MM.1S (cell line): ENCODE measurements at regions not wholly inside any gene's neighbourhood (a gene's known extent, or its start where the extent isn't known, plus 50 kb on each side); places are given as distances from the start of the nearest gene placed in this dataset.

ENCODE experiments used
- DNase-seq: peaks from one replicate; pipeline ENCODE4 v3.0.0-alpha.2; 2015
- H2AFZ ChIP-seq: fragments of 300-600 bp; sonication (generic); 2 replicates; pipeline ENCODE4 v1.6.0; 2016; ENCODE audit warnings: antibody characterized with exemption, low read length
- H3F3A ChIP-seq: fragments of 300-600 bp; sonication (generic); 2 replicates; pipeline ENCODE4 v1.6.1; 2016; ENCODE audit warnings: mild to moderate bottlenecking, antibody characterized with exemption, low read length, moderate library complexity, mixed read lengths; ENCODE audit not compliant: insufficient read depth
- H3K27ac ChIP-seq: fragments of 300-600 bp; sonication (generic); 2 replicates; pipeline ENCODE4 v1.5.1; 2016; ENCODE audit warnings: mild to moderate bottlenecking, low read length
- H3K27me3 ChIP-seq: fragments of 300-600 bp; sonication (generic); replicated peaks from 2 replicates; pipeline ENCODE4 v1.6.0; 2016; ENCODE audit warnings: low read length; ENCODE audit not compliant: insufficient read depth
- H3K36me3 ChIP-seq: fragments of 300-600 bp; sonication (generic); replicated peaks from 2 replicates; pipeline ENCODE4 v1.6.1; 2016; ENCODE audit warnings: mild to moderate bottlenecking, low read length, mixed read lengths; ENCODE audit not compliant: insufficient read depth
- H3K4me1 ChIP-seq: fragments of 300-600 bp; sonication (generic); 2 replicates; pipeline ENCODE4 v1.6.1; 2016; ENCODE audit warnings: low read length, mixed read lengths
- H3K4me2 ChIP-seq: fragments of 300-600 bp; sonication (generic); 2 replicates; pipeline ENCODE4 v1.6.0; 2016; ENCODE audit warnings: low read depth, low read length
- H3K4me3 ChIP-seq: fragments of 300-600 bp; sonication (generic); 2 replicates; pipeline ENCODE4 v1.5.1; 2016; ENCODE audit warnings: low read length, mixed read lengths
- H3K79me2 ChIP-seq: fragments of 300-600 bp; sonication (generic); 2 replicates; pipeline ENCODE4 v1.6.1; 2016; ENCODE audit warnings: mixed run types, low read length, mixed read lengths
- H3K9ac ChIP-seq: fragments of 300-600 bp; sonication (generic); 2 replicates; pipeline ENCODE4 v1.6.1; 2016; ENCODE audit warnings: low read length, mixed read lengths
- H3K9me2 ChIP-seq: fragments of 300-600 bp; sonication (generic); replicated peaks from 2 replicates; pipeline ENCODE4 v1.6.1; 2016; ENCODE audit warnings: mild to moderate bottlenecking, low read length, mixed read lengths; ENCODE audit not compliant: insufficient read depth
- H3K9me3 ChIP-seq: fragments of 300-600 bp; sonication (generic); replicated peaks from 2 replicates; pipeline ENCODE4 v1.6.1; 2016; ENCODE audit warnings: mild to moderate bottlenecking, low read length, mixed read lengths; ENCODE audit not compliant: insufficient read depth
- H4K20me1 ChIP-seq: fragments of 300-600 bp; sonication (generic); 2 replicates; pipeline ENCODE4 v1.6.1; 2016; ENCODE audit warnings: mild to moderate bottlenecking, low read length, moderate library complexity, mixed read lengths; ENCODE audit not compliant: insufficient read depth
- CTCF ChIP-seq: fragments of 300-600 bp; sonication (generic); IDR thresholded peaks from 2 replicates; pipeline ENCODE4 v1.5.1; 2016; ENCODE audit warnings: antibody characterized with exemption, low read length, mixed read lengths
- EZH2 ChIP-seq: fragments of 300-600 bp; sonication (generic); optimal IDR thresholded peaks from 2 replicates; pipeline ENCODE3; 2017; ENCODE audit warnings: low read depth, mild to moderate bottlenecking, antibody characterized with exemption, low read length, mixed read lengths
- EZH2phosphoT487 ChIP-seq: fragments of 300-600 bp; sonication (generic); IDR thresholded peaks from 2 replicates; pipeline ENCODE4 v1.6.1; 2018; ENCODE audit warnings: antibody characterized with exemption, low read length

- Histone ChIP-seq H3K27ac (no peak overlapping the region), H3F3A (no peaks in the 10 kb centered on the region), H3K4me3 (no peak overlapping the region), H3K9me3 (no peaks in the 10 kb centered on the region), H3K4me2 (no peak overlapping the region), H3K4me1 (no peaks in the 10 kb centered on the region), H4K20me1 (no peaks in the 10 kb centered on the region), H3K27me3 (no peaks in the 10 kb centered on the region), H3K9ac (no peak overlapping the region), H3K36me3 (no peaks in the 10 kb centered on the region), H3K9me2 (no peaks in the 10 kb centered on the region), H2AFZ (no peak overlapping the region), H3K79me2 (no peaks in the 10 kb centered on the region)
- no peak for DNase-seq
- TF ChIP-seq EZH2phosphoT487 = no peak
- TF ChIP-seq EZH2 = no peak
- TF ChIP-seq CTCF = no peak
Measured at GRCh38 chrX:93932471-93933220, 258.6 kb downstream of the FAM133A start.

GRCh38 chrX:93977641-93978040, 303.6 kb downstream of the FAM133A start:
- TF ChIP-seq EZH2 = no peak
- no peak for TF ChIP-seq CTCF
- TF ChIP-seq EZH2phosphoT487 = no peak
- H3K79me2 ChIP-seq = no peaks in the 10 kb centered on the region

GRCh38 chrX:93985344-93986307, 311.6 kb downstream of the FAM133A start:
- Histone ChIP-seq H3K9me3 (no peaks in the 10 kb centered on the region), H3K9me2 (no peaks in the 10 kb centered on the region), H3K9ac (no peak overlapping the region), H3K79me2 (no peaks in the 10 kb centered on the region), H3K27me3 (no peaks in the 10 kb centered on the region), H2AFZ (no peak overlapping the region), H3K4me2 (no peak overlapping the region), H3K4me3 (no peak overlapping the region), H3K36me3 (no peaks in the 10 kb centered on the region), H4K20me1 (no peaks in the 10 kb centered on the region), H3K4me1 (no peaks in the 10 kb centered on the region), H3K27ac (no peak overlapping the region), H3F3A (no peaks in the 10 kb centered on the region)
- no peak for DNase-seq
- TF ChIP-seq EZH2 (no peak), CTCF (no peak), EZH2phosphoT487 (no peak)

More at GRCh38 chrX:93977641-93978040, 303.6 kb downstream of the FAM133A start:
- Histone ChIP-seq H3K9me3 (no peaks in the 10 kb centered on the region), H2AFZ (no peak overlapping the region), H3K27ac (no peak overlapping the region), H3K4me3 (no peak overlapping the region), H3K27me3 (no peaks in the 10 kb centered on the region), H3K4me2 (no peak overlapping the region), H3F3A (no peaks in the 10 kb centered on the region), H3K9ac (no peak overlapping the region), H3K9me2 (no peaks in the 10 kb centered on the region), H4K20me1 (no peaks in the 10 kb centered on the region), H3K4me1 (no peaks in the 10 kb centered on the region), H3K36me3 (no peaks in the 10 kb centered on the region)
- DNase-seq = no peak
